Lower leg skin (tissue), 4 donors: ENCODE measurements at regions not wholly inside any gene's neighbourhood (a gene's known extent, or its start where the extent isn't known, plus 50 kb on each side); places are given as distances from the start of the nearest gene placed in this dataset.

Source experiments
- DNase-seq, 2 donors: peaks; one replicate each; pipeline ENCODE4 v3.0.0-alpha.2; 2019; ENCODE audit warnings: low spot score in 2 of 2
- H3K4me3 ChIP-seq: fragments of 200-600 bp; sonication (generic); 2 replicates; pipeline ENCODE4 v1.5.1; 2017; ENCODE audit warnings: mild to moderate bottlenecking, low read depth; ENCODE audit not compliant: poor library complexity, severe bottlenecking
- CTCF ChIP-seq, 3 donors: fragments of 450-650 bp; IDR thresholded peaks; one replicate each; pipeline ENCODE4 v1.5.1; 2016; ENCODE audit warnings: antibody characterized with exemption in 3 of 3, mild to moderate bottlenecking in 3 of 3, moderate library complexity in 2 of 3
- POLR2A ChIP-seq, 2 donors: fragments of 450-650 bp; IDR thresholded peaks; one replicate each; pipeline ENCODE4 v1.6.1; 2016 to 2017; ENCODE audit warnings: antibody characterized with exemption in 2 of 2, mild to moderate bottlenecking in 1 of 2, moderate library complexity in 1 of 2
- WGBS, 2 donors: methylation state at CpG; one replicate each; pipeline ENCODE4 v1.1.5; 2018; 5-methylcytosine and 5-hydroxymethylcytosine counted together
- intact Hi-C: fragments of 100-400 bp; cut with DNase I; formaldehyde crosslinking; loops from one replicate; pipeline ENCODE4 v1.15.0; 2023; ENCODE audit warnings: low total_unique reads

GRCh38 chr3:170737498-170738162 is 132.4 kb downstream of the RPL22L1 start:
- intact Hi-C loops: no loop called here
- 98 to 99% methylated on average over 3 of the region's 3 CpGs for WGBS, 2 donors
- no peak for DNase-seq
- no peak overlapping the region for H3K4me3 ChIP-seq
- TF ChIP-seq POLR2A (IDR thresholded peaks at IDR 0.05): no peak
- TF ChIP-seq CTCF (IDR thresholded peaks at IDR 0.05): no peak

- H3K4me3 ChIP-seq: no peak overlapping the region
- WGBS, 2 donors: 68 to 79% methylated on average over 2 of the region's 2 CpGs
- intact Hi-C loops: no loop called here
- no peak for DNase-seq
- TF ChIP-seq CTCF (IDR thresholded peaks at IDR 0.05) (no peak), POLR2A (IDR thresholded peaks at IDR 0.05) (no peak)
These were observed 134.2 kb downstream of the RPL22L1 start for GRCh38 chr3:170735821-170736220.

GRCh38 chr3:170734735-170735065 is 135.3 kb downstream of the RPL22L1 start:
- WGBS, 2 donors: 92 to 100% methylated on average over 1 of the region's 1 CpG
- intact Hi-C loops: no loop called here
- TF ChIP-seq POLR2A (IDR thresholded peaks at IDR 0.05): no peak
- TF ChIP-seq CTCF (IDR thresholded peaks at IDR 0.05): no peak
- DNase-seq: no peak
- no peak overlapping the region for H3K4me3 ChIP-seq

- intact Hi-C loops: no loop called here
- WGBS, 2 donors: 53 to 82% methylated on average over 7 of the region's 7 CpGs
These were observed 135.8 kb downstream of the RPL22L1 start for GRCh38 chr3:170734043-170734734.

GRCh38 chr3:170732660-170733245 is 137.2 kb downstream of the RPL22L1 start:
- DNase-seq: no peak
- no peak overlapping the region for H3K4me3 ChIP-seq
- TF ChIP-seq CTCF (IDR thresholded peaks at IDR 0.05) (no peak), POLR2A (IDR thresholded peaks at IDR 0.05) (no peak)
- intact Hi-C loops: no loop called here

More at GRCh38 chr3:170734043-170734734, 135.8 kb downstream of the RPL22L1 start:
- TF ChIP-seq CTCF (IDR thresholded peaks at IDR 0.05): no peak
- TF ChIP-seq POLR2A (IDR thresholded peaks at IDR 0.05): no peak
- H3K4me3 ChIP-seq: no peak overlapping the region
- DNase-seq: no peak
